Right lobe of liver (tissue), 4 donors: ENCODE measurements at regions not wholly inside any gene's neighbourhood (a gene's known extent, or its start where the extent isn't known, plus 50 kb on each side); places are given as distances from the start of the nearest gene placed in this dataset.

ENCODE experiments used
- CTCF ChIP-seq, 4 donors: fragments of 200-600 bp in 3 of 4; fragments of 450-650 bp in 1 of 4; IDR thresholded peaks; one replicate each; pipeline versions ENCODE4 v1.5.1 to v1.8.0; 2016 to 2022; ENCODE audit warnings: antibody characterized with exemption in 4 of 4, mild to moderate bottlenecking in 2 of 4
- POLR2A ChIP-seq: fragments of 450-650 bp; IDR thresholded peaks from one replicate; pipeline ENCODE4 v1.6.1; 2017; ENCODE audit warnings: antibody characterized with exemption, mild to moderate bottlenecking
- donor health status: DM: no; HTN: no; CAD: no.
- donor health status: DM: no; HTN: no; CAD: no.
- donor health status: DM: no; HTN: yes; CAD: no.

- TF ChIP-seq POLR2A, result no peak
- TF ChIP-seq CTCF (IDR thresholded peaks at IDR 0.05), result no peak
Measured at GRCh38 chr4:163736876-163737275, 242.4 kb downstream of the TMA16 start.
